Inferior parietal cortex (tissue), 1 donor: ENCODE measurements at regions not wholly inside any gene's neighbourhood (a gene's known extent, or its start where the extent isn't known, plus 50 kb on each side); places are given as distances from the start of the nearest gene placed in this dataset.

ENCODE experiments used
- DNase-seq: peaks from one replicate; pipeline ENCODE4 v3.0.0-alpha.2; 2016; ENCODE audit errors: extremely low spot score

DNA sequence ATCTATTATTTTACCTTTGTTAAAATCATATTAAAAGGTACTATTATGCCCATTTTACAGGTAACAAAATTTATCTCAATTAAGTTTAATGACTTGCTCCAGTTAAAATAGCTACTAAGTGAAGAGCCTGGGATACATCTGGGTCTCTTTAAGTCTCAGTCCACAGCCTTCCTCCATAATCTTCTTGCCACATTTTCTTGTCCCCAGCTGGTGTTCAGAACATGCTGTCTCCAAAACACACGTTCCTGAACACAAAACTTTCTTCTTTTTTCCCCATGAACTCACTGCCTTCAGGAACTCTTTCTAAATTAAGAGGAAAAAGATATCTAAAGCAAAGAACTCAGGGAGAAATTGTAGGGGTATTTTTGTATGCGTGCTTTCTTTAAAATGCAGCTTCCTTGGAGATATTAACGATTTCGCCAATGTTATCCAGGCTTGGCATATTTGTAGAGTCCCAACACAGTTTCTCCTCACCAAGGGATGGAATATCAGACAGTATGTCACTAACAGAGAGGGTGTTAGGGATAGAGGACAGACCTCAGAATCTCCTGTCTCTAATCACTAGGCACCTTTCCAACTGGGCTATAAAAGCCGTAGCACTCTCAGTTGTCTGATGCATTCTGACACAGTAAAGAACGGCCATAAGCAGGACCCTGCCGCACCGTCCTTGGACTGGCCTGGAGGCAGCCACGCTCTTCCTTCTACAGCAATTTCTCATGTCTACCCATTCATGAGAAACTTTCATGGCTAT lies 232.8 kb upstream of the BLID start:
- no peak for DNase-seq

DNA sequence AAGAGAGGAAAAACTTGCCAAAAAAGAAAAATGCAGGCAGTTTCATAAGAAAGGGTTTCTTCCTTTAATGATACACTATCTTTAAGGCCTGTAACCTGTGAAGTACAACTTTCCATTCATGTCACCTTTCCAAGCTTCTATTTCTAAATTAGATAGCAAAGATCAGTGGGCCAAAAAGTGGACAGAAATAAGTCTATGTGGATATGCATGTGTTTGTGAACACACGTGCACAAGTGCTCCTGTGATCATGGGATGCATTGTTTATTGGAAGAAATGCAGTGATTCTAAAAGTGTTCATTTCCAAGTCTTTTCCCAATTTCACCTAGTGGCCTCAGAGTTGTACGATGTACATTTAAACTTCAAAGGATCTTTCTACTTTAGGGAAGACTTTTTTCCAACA lies 230.0 kb upstream of the BLID start:
- no peak for DNase-seq

DNA sequence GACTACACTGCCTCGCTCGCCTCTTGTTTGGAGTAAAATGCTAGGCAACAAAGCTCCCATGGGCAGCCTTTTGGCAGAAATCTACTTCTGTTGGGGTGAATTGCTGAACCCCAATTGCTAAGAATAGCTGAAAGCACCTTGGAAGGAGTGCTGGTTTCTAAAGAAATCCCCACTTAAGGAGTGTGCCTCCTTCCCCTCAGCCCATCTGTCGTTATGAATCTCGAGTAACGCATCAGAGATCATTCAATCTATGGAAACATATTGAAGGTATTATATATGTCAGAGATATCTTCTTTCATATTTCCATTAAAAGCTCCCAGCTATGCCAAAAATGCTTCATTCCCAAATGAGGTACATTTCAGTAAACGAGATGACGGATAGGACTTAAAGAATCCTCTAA lies 229.6 kb upstream of the BLID start:
- no peak for DNase-seq

DNA sequence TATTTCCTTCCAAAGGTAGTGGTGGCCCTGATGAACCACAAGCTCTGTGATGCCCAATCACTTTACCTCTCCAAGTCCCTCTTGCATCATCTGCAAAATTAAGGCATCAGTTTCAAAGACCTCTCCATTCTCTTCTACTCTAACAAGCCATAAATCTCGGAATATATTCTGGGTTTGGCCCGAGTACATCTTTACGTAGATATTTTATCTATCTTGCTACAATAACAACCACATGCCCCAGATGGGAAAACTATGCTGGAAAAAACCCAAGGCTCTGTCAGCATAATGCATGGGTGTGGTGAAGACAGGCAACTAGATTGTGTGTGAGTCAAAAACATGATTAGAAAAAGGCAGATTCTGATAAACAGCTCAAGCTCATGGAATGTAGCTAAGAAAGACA lies 228.2 kb upstream of the BLID start:
- DNase-seq, result no peak

DNA sequence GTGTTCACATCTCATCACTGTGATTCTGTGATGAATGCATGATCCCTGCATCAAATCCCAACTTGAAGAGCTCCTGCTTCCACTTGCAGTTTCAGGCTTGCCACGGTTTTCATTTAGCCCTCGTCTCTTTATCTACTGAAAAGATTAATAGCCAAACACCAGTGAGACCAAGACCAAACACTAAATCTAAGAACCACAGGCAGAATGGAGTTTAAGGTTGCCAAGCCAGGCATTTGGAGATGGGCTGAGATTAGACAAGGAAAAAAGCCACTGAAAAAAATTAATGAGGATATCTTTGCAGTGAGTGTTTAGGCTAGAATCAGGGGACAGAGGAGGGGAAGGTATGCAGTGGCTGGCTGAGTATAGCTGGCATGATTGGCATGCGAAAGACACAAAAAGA lies 227.2 kb upstream of the BLID start:
- no peak for DNase-seq

GRCh38 chr11:122342089-122342744 lies 226.2 kb upstream of the BLID start:
- DNase-seq, result no peak

DNA sequence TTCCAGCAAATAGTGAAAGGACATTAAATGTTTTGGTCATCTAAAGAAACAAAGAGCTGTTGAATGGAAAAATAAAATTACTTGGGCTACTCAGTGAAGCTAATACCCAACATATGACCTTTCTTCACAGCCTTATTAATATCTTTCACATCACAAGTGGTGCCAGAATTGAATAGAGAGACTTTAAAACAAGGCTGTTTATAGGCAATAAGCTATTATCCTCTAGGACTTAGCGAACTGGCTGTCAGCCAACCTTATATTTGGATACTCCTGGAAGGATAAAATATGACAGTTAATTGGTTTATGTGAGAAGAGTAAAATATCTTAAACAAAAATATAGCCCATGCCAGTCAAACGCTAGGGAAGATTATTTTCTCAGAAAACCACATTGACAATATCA lies 225.5 kb upstream of the BLID start:
- no peak for DNase-seq

DNA sequence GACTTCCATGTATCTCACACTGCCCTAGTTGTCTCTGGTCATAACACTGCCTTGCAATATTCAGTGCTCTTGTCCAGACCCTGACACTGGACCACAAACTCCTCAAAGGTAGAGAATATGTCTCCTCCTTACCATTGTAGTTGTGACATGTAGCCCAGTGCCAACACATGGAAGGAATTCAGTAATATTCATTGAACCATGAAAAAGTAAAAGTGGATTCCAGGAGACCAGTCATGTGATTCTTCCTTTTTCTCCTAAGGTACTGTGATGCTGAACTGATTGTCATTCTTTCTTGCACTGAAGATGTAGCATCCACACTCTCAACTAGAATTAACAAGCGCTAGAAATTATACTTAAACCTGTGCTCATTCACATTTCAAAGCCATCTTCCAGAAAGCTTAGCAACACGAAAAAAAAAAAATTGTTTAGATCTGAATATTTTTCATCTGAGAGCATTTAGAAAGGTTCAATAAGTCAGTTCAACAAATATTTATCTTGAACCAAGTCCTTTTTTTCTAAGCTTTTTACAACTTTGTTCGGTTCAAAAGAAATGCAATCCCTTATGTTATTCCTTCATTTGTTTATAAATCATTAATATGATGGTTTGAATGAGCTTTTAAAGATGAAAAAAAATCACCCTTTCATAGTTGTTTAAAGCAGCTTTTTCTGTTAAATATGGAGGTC lies 224.7 kb upstream of the BLID start:
- DNase-seq, result no peak

GRCh38 chr11:122339436-122340060 lies 223.5 kb upstream of the BLID start:
- no peak for DNase-seq

- DNase-seq, result no peak
Observed at GRCh38 chr11:122337704-122338103, 221.7 kb upstream of the BLID start.

GRCh38 chr11:122337241-122337640 lies 221.2 kb upstream of the BLID start:
- DNase-seq, result no peak

DNA sequence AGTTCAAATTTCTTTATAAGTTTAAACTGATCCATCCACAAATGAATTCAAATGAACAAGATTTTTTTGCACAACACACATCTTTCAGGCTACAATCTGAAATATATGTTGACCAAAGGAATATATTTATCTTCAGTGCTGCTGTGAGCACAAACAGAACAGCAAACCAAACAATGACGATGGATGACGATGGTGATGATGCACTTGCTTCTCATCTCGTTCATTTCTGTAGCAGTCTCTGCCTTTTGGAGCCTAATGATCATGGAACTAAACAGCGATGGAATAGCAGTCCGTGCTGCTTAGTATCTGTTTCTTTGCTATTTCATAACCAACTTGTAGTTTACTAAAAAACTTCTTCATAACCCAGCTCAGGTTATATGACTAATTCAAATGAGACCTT lies 220.7 kb upstream of the BLID start:
- DNase-seq, result no peak

- no peak for DNase-seq
Observed at GRCh38 chr11:122334546-122335339, 218.7 kb upstream of the BLID start.

DNA sequence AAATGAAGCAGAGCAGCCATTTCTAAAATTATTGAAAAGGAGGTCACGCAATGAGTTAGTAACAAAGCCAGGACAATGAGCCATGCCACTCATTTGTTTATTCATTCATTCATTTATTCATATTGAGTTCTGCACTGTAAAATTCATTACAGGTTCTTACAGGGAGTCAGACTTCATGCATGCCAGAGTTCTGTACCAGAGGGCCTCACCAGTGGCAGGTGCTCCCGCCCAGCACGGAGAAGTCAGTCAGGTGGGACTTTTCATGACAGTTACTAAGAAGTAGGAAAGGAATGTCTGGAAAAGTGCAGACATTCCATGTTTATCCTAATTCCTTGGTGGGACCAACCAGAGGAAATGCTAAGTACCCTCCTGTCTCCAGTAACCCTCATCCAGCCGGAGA lies 217.5 kb upstream of the BLID start:
- no peak for DNase-seq

GRCh38 chr11:122331079-122331478 lies 215.1 kb upstream of the BLID start:
- no peak for DNase-seq

GRCh38 chr11:122330279-122330965 lies 214.4 kb upstream of the BLID start:
- DNase-seq, result no peak

DNA sequence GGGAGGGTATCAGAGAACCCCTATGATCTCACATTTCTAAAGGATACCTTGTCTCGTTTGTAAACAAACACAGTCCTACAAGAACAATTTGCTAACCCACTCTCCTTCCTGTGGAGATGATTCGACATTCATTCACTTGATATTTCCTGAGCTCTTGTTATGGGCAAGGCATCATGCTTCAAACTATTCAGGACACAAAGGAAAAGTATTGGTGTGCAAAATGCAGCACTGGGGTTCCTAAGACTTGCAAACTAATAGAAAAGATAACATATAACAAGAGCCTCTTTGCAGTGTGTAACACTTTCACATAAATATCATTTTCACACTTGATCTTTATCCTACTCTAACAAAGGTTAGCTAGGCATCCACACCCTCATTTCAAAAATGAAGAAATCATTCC lies 211.5 kb upstream of the BLID start:
- DNase-seq, result no peak

GRCh38 chr11:122323754-122324421 lies 207.9 kb upstream of the BLID start:
- no peak for DNase-seq

GRCh38 chr11:122322329-122322728 lies 206.3 kb upstream of the BLID start:
- DNase-seq, result no peak

GRCh38 chr11:122320671-122321070 lies 204.7 kb upstream of the BLID start:
- no peak for DNase-seq
